OCI-LY3 (cell line): ENCODE measurements at regions not wholly inside any gene's neighbourhood (a gene's known extent, or its start where the extent isn't known, plus 50 kb on each side); places are given as distances from the start of the nearest gene placed in this dataset.
"Not testable (repeated sequence)": the region's sequence is repeated elsewhere in the genome, so short reads cannot be mapped to it uniquely, and the experiment has no call there.

Experiments
- H2AFZ ChIP-seq: fragments of 200-600, 300-600 bp; shearing (Covaris generic); 2 replicates; pipeline ENCODE4 v1.6.0; 2014; ENCODE audit warnings: antibody characterized with exemption, low read depth, low read length
- H3K27ac ChIP-seq: fragments of 200-600, 300-600 bp; sonication (generic); 2 replicates; pipeline ENCODE4 v1.5.1; 2014; ENCODE audit warnings: mild to moderate bottlenecking, low read length, moderate library complexity, mixed read lengths
- H3K27me3 ChIP-seq: fragments of 200-600, 300-600 bp; sonication (generic); 2 replicates; pipeline ENCODE4 v1.6.1; 2014; ENCODE audit warnings: low read depth, low read length, mixed read lengths
- H3K36me3 ChIP-seq: fragments of 200-600, 300-600 bp; sonication (generic); replicated peaks from 2 replicates; pipeline ENCODE3; 2014; ENCODE audit warnings: low read depth, low read length, mixed read lengths
- H3K4me1 ChIP-seq: fragments of 300-600, 200-600 bp; sonication (generic); 2 replicates; pipeline ENCODE4 v1.6.1; 2014; ENCODE audit warnings: low read length, mixed read lengths
- H3K4me2 ChIP-seq: fragments of 200-600, 300-600 bp; sonication (generic); 2 replicates; pipeline ENCODE4 v1.6.1; 2014; ENCODE audit warnings: low read length, mixed read lengths
- H3K4me3 ChIP-seq: fragments of 300-600, 200-600 bp; sonication (generic); 2 replicates; pipeline ENCODE4 v1.5.1; 2014; ENCODE audit warnings: antibody characterized with exemption, mild to moderate bottlenecking, low read length, moderate library complexity
- H3K79me2 ChIP-seq: fragments of 300-600, 200-600 bp; shearing (Covaris generic); 2 replicates; pipeline ENCODE4 v1.6.1; 2014; ENCODE audit warnings: mild to moderate bottlenecking, low read length, mixed read lengths
- H3K9ac ChIP-seq: fragments of 300-600, 200-600 bp; shearing (Covaris generic); 2 replicates; pipeline ENCODE4 v1.6.0; 2014; ENCODE audit warnings: mild to moderate bottlenecking, low read length, moderate library complexity
- H3K9me3 ChIP-seq: fragments of 200-600, 300-600 bp; shearing (Covaris generic); 2 replicates; pipeline ENCODE4 v1.6.1; 2014; ENCODE audit warnings: low read length, mixed read lengths; ENCODE audit not compliant: insufficient read depth
- H4K20me1 ChIP-seq: fragments of 200-600, 300-600 bp; sonication (generic); 2 replicates; pipeline ENCODE4 v1.6.1; 2016; ENCODE audit warnings: low read length, mixed read lengths; ENCODE audit not compliant: insufficient read depth
- CTCF ChIP-seq: fragments of 200-600, 300-600 bp; sonication (generic); IDR thresholded peaks from 2 replicates; pipeline ENCODE4 v1.5.1; 2014; ENCODE audit warnings: antibody characterized with exemption, low read length, low read depth
- EZH2phosphoT487 ChIP-seq: fragments of 200-600 bp; shearing (Covaris generic); IDR thresholded peaks from 2 replicates; pipeline ENCODE4 v1.6.1; 2018; ENCODE audit warnings: antibody characterized with exemption, mixed run types, low read depth

GRCh38 chr17:30701498-30701989 is 122.9 kb downstream of the CRLF3 start:
- Histone ChIP-seq H3K27me3 (peaks cover 6% of the 10 kb centered on the region; the same call in 1 of the 2 replicates), H3K4me2 (no peak overlapping the region), H4K20me1 (no peaks in the 10 kb centered on the region), H2AFZ (no peak overlapping the region), H3K36me3 (no peaks in the 10 kb centered on the region), H3K9me3 (no peaks in the 10 kb centered on the region), H3K4me1 (0 out of 2 replicates have a peak, but pooled peaks cover 5% of the 10 kb centered on the region), H3K9ac (no peak overlapping the region), H3K27ac (no peak overlapping the region), H3K4me3 (no peak overlapping the region), H3K79me2 (no peaks in the 10 kb centered on the region)
- TF ChIP-seq CTCF (no peak), EZH2phosphoT487 (no peak)

DNA sequence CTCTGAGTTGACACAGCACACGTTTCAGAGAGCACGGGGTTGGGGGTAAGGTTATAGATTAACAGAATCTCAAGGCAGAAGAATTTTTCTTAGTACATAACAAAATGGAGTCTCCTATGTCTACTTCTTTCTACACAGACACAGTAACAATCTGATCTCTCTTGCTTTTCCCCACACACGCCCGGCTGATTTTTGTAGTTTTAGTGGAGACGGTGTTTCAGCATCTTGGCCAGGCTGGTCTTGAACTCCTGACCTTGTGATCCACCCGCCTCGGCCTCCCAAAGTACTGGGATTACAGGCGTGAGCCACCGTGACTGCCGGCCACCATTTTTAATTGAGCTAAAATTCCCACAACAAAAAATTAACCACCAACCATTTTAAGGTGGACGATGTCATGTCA is 123.7 kb downstream of the CRLF3 start:
- H3K9ac ChIP-seq, H3K79me2 ChIP-seq, H3K4me1 ChIP-seq, H3K27ac ChIP-seq, H3K27me3 ChIP-seq, H2AFZ ChIP-seq, H3K36me3 ChIP-seq, H3K4me2 ChIP-seq, H3K9me3 ChIP-seq, H4K20me1 ChIP-seq, H3K4me3 ChIP-seq: not testable (repeated sequence)

DNA sequence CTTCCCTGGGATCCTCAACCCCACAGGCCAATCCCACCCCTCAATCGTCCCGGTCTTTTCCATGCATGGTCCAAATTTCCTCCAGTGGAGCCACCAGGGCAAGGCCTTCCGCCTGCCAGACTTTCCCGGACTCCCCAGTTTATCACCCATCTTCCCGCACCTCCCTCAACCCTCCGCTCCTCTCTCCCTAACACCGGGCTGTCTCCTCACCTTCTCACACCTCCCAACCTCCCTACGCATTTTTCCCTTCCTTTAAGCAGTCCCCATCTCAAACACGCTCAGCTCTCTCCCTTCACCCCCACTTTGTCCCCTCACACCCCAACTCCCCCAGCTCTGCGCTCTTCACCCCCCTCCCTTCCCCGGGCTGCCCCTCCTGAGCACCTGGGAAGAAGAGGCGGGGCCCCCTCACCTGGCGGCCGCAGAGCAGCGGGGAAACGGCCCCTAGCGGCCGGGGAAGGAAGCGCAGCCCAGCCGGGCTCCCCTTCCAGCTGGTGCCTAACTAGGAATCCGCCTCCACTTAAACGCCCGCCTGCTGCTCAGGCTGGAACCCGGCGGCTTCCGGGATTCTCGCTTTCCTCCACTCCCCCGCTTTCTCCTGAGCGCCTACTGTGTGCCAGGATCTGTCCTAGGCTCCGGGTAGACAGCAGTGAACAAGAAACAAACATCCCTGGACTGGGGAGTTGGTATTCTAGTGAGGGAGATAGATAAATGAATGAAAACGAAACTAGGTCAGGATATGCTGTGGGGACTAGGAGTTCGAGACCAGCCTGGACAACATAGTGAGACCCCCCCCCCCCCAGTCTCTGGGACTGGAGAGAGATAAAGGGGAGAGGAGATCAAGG is 126.7 kb downstream of the CRLF3 start:
- H3K4me3 ChIP-seq, result peak overlapping the region; percentile 64
- not testable (repeated sequence) for H3K9me3 ChIP-seq, H2AFZ ChIP-seq, H3K36me3 ChIP-seq, H3K27ac ChIP-seq, H3K4me1 ChIP-seq, H3K27me3 ChIP-seq, H4K20me1 ChIP-seq, H3K9ac ChIP-seq, H3K79me2 ChIP-seq
- TF ChIP-seq CTCF, result peak; percentile 63
- peak overlapping the region; percentile 67 for H3K4me2 ChIP-seq

- H3K9ac ChIP-seq, result no peak overlapping the region
- TF ChIP-seq CTCF, result no peak
- TF ChIP-seq EZH2phosphoT487, result no peak
- no peak overlapping the region for H2AFZ ChIP-seq
- no peaks in the 10 kb centered on the region for H3K9me3 ChIP-seq
- peaks cover 2% of the 10 kb centered on the region; the same call in 1 of the 2 replicates for H3K27me3 ChIP-seq
- H3K4me1 ChIP-seq, result 0 out of 2 replicates have a peak, but pooled peaks cover 5% of the 10 kb centered on the region
- H4K20me1 ChIP-seq, result no peaks in the 10 kb centered on the region
- no peak overlapping the region for H3K4me2 ChIP-seq
- no peak overlapping the region for H3K4me3 ChIP-seq
- H3K79me2 ChIP-seq, result no peaks in the 10 kb centered on the region
- H3K36me3 ChIP-seq, result no peaks in the 10 kb centered on the region
- no peak overlapping the region for H3K27ac ChIP-seq
Observed at GRCh38 chr17:30696234-30696633, 128.3 kb downstream of the CRLF3 start.

GRCh38 chr17:30695265-30695811 is 129.2 kb downstream of the CRLF3 start:
- not testable (repeated sequence) for H3K36me3 ChIP-seq, H3K9me3 ChIP-seq, H2AFZ ChIP-seq, H3K79me2 ChIP-seq, H3K4me3 ChIP-seq, H3K4me2 ChIP-seq, H3K9ac ChIP-seq, H3K27ac ChIP-seq, H4K20me1 ChIP-seq, H3K4me1 ChIP-seq, H3K27me3 ChIP-seq

DNA sequence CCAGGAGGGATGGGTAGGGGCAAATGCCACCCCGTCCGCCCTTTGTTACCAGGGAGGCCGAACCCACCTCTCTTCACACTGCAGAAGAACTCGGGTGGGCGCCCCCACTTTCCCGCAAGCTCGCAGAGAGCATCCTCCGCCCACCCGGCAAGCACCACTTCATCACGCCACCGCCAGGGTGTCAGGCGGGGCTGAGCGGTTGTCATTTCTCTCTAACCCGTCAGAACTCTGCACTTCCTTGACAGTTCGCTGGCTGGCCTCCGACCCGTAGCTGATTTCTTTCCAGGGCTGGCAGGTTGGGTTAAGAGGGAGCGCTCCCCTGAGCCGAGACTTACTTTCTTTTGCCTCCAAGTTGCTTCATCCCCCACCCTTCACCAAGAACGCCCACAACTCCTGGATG is 130.7 kb downstream of the CRLF3 start:
- H3K27ac ChIP-seq, H3K79me2 ChIP-seq, H3K9me3 ChIP-seq, H3K27me3 ChIP-seq, H3K9ac ChIP-seq, H4K20me1 ChIP-seq, H3K36me3 ChIP-seq, H3K4me1 ChIP-seq, H2AFZ ChIP-seq: not testable (repeated sequence)
- Histone ChIP-seq H3K4me3 (peak overlapping the region; percentile 50), H3K4me2 (peak overlapping the region; percentile 33)
